Endothelial cell of umbilical vein (primary cell): ENCODE measurements at regions not wholly inside any gene's neighbourhood (a gene's known extent, or its start where the extent isn't known, plus 50 kb on each side); places are given as distances from the start of the nearest gene placed in this dataset.

ENCODE experiments used
- BruUV-seq: library from RNA; stranded (reverse); fragments of 400-500 nt; replicated peaks from 2 replicates; lab custom pipeline; 2021; lab: Mats Ljungman, UMichigan
- CTCF ChIA-PET: fragments of 300-600, 350-600 bp; sonication (Branson Sonifier 250); formaldehyde crosslinking; loops from one replicate; lab custom pipeline; 2021; ENCODE audit warnings: antibody characterized with exemption, inconsistent platforms; lab: Charles Lee
- POLR2A ChIA-PET: fragments of 300-600, 350-600 bp; sonication (Branson Sonifier 250); formaldehyde crosslinking; loops from one replicate; lab custom pipeline; 2021; ENCODE audit warnings: antibody characterized with exemption, inconsistent platforms; lab: Charles Lee
- DNase-seq: peaks from one replicate; pipeline ENCODE4 v3.0.0-alpha.2; 2011; ENCODE audit warnings: low read depth, low spot score
- FAIRE-seq: peaks from 2 replicates; lab custom pipeline; 2011; peaks lifted over from hg19 to GRCh38; lab: Jason Lieb, UNC
- H2AFZ ChIP-seq: 2 replicates; pipeline ENCODE4 v1.6.0; 2012; ENCODE audit warnings: low read depth, low read length, control low read depth, inconsistent platforms
- H3K27ac ChIP-seq: 2 replicates; pipeline ENCODE4 v1.5.1; 2011; ENCODE audit warnings: low read depth, mild to moderate bottlenecking, control low read depth, low read length, moderate library complexity; ENCODE audit not compliant: insufficient read depth
- H3K27me3 ChIP-seq, 2 experiments: 2 replicates each; pipeline versions ENCODE4 v1.6.0 to v1.6.1; 2011; ENCODE audit warnings: low read length in 2 of 2, mixed read lengths in 1 of 2; ENCODE audit not compliant: control insufficient read depth in 2 of 2, insufficient read depth in 2 of 2
- H3K36me3 ChIP-seq, 2 experiments: 2 replicates in 1 of 2; 3 replicates in 1 of 2; pipeline ENCODE4 v1.5.1; 2011; ENCODE audit warnings: low read length in 2 of 2, mild to moderate bottlenecking in 1 of 2, moderate library complexity in 1 of 2; ENCODE audit not compliant: control insufficient read depth in 2 of 2, insufficient read depth in 2 of 2; ENCODE audit errors: extremely low read depth in 1 of 2
- H3K4me1 ChIP-seq: 3 replicates; pipeline ENCODE4 v1.5.1; 2011; ENCODE audit warnings: mild to moderate bottlenecking, low read length; ENCODE audit not compliant: control insufficient read depth, insufficient read depth; ENCODE audit errors: extremely low read depth
- H3K4me2 ChIP-seq: 2 replicates; pipeline ENCODE4 v1.6.1; 2011; ENCODE audit warnings: low read length, control low read depth, mixed read lengths; ENCODE audit not compliant: insufficient read depth
- H3K4me3 ChIP-seq, 3 experiments: fragments of 200-600 bp in 1 of 3; sonication (generic), shearing (Covaris generic) in 1 of 3; replicated peaks in 1 of 3; 2 replicates each; pipeline ENCODE4 v1.5.1; 2011 to 2016; ENCODE audit warnings: control low read depth in 3 of 3, low read length in 3 of 3, mild to moderate bottlenecking in 2 of 3, inconsistent platforms in 1 of 3, low read depth in 1 of 3, moderate library complexity in 1 of 3; ENCODE audit not compliant: insufficient read depth in 1 of 3
- H3K79me2 ChIP-seq: 2 replicates; pipeline ENCODE4 v1.6.0; 2012; ENCODE audit warnings: low read length, inconsistent platforms; ENCODE audit not compliant: control insufficient read depth, insufficient read depth
- H3K9ac ChIP-seq: replicated peaks from 2 replicates; pipeline ENCODE3; 2011; ENCODE audit warnings: low read length, control low read depth; ENCODE audit not compliant: insufficient read depth; ENCODE audit errors: extremely low read depth
- H3K9me1 ChIP-seq: replicated peaks from 3 replicates; pipeline ENCODE4 v1.6.0; 2011; ENCODE audit warnings: mild to moderate bottlenecking, low read length; ENCODE audit not compliant: control insufficient read depth, insufficient read depth; ENCODE audit errors: extremely low read depth
- H3K9me3 ChIP-seq: replicated peaks from 2 replicates; pipeline ENCODE4 v1.5.1; 2012; ENCODE audit warnings: low read length, inconsistent platforms; ENCODE audit not compliant: control insufficient read depth, insufficient read depth
- H4K20me1 ChIP-seq: replicated peaks from 2 replicates; pipeline ENCODE3; 2011; ENCODE audit warnings: mild to moderate bottlenecking, low read length; ENCODE audit not compliant: control insufficient read depth, insufficient read depth; ENCODE audit errors: extremely low read depth
- EZH2 ChIP-seq: IDR thresholded peaks from 2 replicates; pipeline ENCODE4 v1.6.1; 2012; ENCODE audit warnings: borderline replicate concordance, low read depth, mild to moderate bottlenecking, moderate library complexity, low read length, inconsistent platforms; ENCODE audit not compliant: severe bottlenecking
- FOS ChIP-seq: IDR thresholded peaks from 2 replicates; pipeline ENCODE4 v1.6.1; 2011; ENCODE audit warnings: mild to moderate bottlenecking, low read length, moderate library complexity, borderline replicate concordance; ENCODE audit not compliant: insufficient read depth
- GATA2 ChIP-seq: IDR thresholded peaks from 2 replicates; pipeline ENCODE4 v1.7.0; 2011; ENCODE audit warnings: low read depth, mild to moderate bottlenecking, moderate library complexity, mixed read lengths, low read length; ENCODE audit not compliant: insufficient read length, insufficient read depth
- JUN ChIP-seq: IDR thresholded peaks from 2 replicates; pipeline ENCODE4 v1.6.1; 2011; ENCODE audit warnings: borderline replicate concordance, low read depth; ENCODE audit not compliant: insufficient read length, insufficient read depth
- MAX ChIP-seq: IDR thresholded peaks from 2 replicates; pipeline ENCODE4 v1.6.1; 2011; ENCODE audit not compliant: insufficient read depth, insufficient read length
- MYC ChIP-seq: IDR thresholded peaks from one replicate; pipeline ENCODE4 v1.6.1; 2011; ENCODE audit warnings: mild to moderate bottlenecking, low read depth, low read length
- POLR2A ChIP-seq: IDR thresholded peaks from 2 replicates; pipeline ENCODE4 v1.6.1; 2012; ENCODE audit warnings: low read depth, mild to moderate bottlenecking, control low read depth, low read length
- POLR2AphosphoS5 ChIP-seq: IDR thresholded peaks from 2 replicates; pipeline ENCODE4 v1.6.1; 2012; ENCODE audit warnings: low read depth, mild to moderate bottlenecking, control low read depth, low read length, moderate library complexity; ENCODE audit not compliant: insufficient read depth
- dilution Hi-C: fragments of 300-500 bp; cut with MboI; formaldehyde crosslinking; loops from one replicate; pipeline ENCODE4 v1.15.0; 2019; ENCODE audit warnings: low sequenced_read_pairs; ENCODE audit not compliant: extremely low pct_ligation_motif_present
- intact Hi-C: fragments of 100-400 bp; cut with micrococcal nuclease; formaldehyde crosslinking; loops from one replicate; pipeline ENCODE4 v1.10.0; 2022
- TF ChIP-seq, protein P1 (sequence below), 2 donors: IDR thresholded peaks; 1 replicate in 1 of 2; 2 replicates in 1 of 2; pipeline ENCODE4 v1.5.1; 2011; ENCODE audit warnings: low read length in 2 of 2, mild to moderate bottlenecking in 2 of 2, moderate library complexity in 2 of 2, control low read depth in 1 of 2, inconsistent platforms in 1 of 2, low read depth in 1 of 2; ENCODE audit not compliant: insufficient read depth in 1 of 2; ENCODE audit errors: extremely low read depth in 1 of 2

- Histone ChIP-seq H3K79me2 (no peaks in the 10 kb centered on the region), H3K4me3 (no peak overlapping the region), H4K20me1 (no peaks in the 10 kb centered on the region), H3K4me2 (no peak overlapping the region), H3K4me1 (no peaks in the 10 kb centered on the region), H3K36me3 (no peaks in the 10 kb centered on the region), H3K9me3 (no peaks in the 10 kb centered on the region), H3K27ac (no peak overlapping the region), H3K27me3 (no peaks in the 10 kb centered on the region), H2AFZ (no peak overlapping the region), H3K9me1 (no peaks in the 10 kb centered on the region), H3K9ac (no peak overlapping the region)
- no peak for TF ChIP-seq JUN
- TF ChIP-seq EZH2, result no peak
- TF ChIP-seq MAX, result no peak
- TF ChIP-seq POLR2AphosphoS5, result no peak
- FAIRE-seq (no peak), DNase-seq (no peak)
- intact Hi-C loops, result no loop called here
- CTCF ChIA-PET, result interaction anchor here (1.6 kb wide), 1 partner anchor 11 kb away, joined by 4 read pairs; no protein-coding TSS in a partner anchor
- dilution Hi-C loops, result loop anchor here (25.0 kb wide), 1 partner anchor 138 kb away; no protein-coding TSS in a partner anchor
- POLR2A ChIA-PET, result interaction anchor here (0.5 kb wide), 1 partner anchor 24 kb away, joined by 3 read pairs; no protein-coding TSS in a partner anchor
- BruUV-seq, result no TSS peak
These were observed 150.4 kb downstream of the MYLK4 start for GRCh38 chr6:2600363-2600762.

- FAIRE-seq (no peak), DNase-seq (no peak)
- no peaks in the 10 kb centered on the region for H3K36me3 ChIP-seq
- POLR2A ChIA-PET, result interaction anchor here (0.5 kb wide), 1 partner anchor 23 kb away, joined by 3 read pairs; no protein-coding TSS in a partner anchor
- no peaks in the 10 kb centered on the region for H4K20me1 ChIP-seq
- H3K9ac ChIP-seq, result no peak overlapping the region
- no peaks in the 10 kb centered on the region for H3K79me2 ChIP-seq
- no peak overlapping the region for H3K4me2 ChIP-seq
- H3K9me3 ChIP-seq, result no peaks in the 10 kb centered on the region
- BruUV-seq, result no TSS peak
- intact Hi-C loops, result no loop called here
- no peak overlapping the region for H3K4me3 ChIP-seq
- no peaks in the 10 kb centered on the region for H3K9me1 ChIP-seq
- CTCF ChIA-PET, result interaction anchor here (1.6 kb wide), 1 partner anchor 10 kb away, joined by 4 read pairs; no protein-coding TSS in a partner anchor
- TF ChIP-seq POLR2AphosphoS5, result no peak
- no peak for TF ChIP-seq JUN
- TF ChIP-seq MAX, result no peak
- no peak for TF ChIP-seq POLR2A
- TF ChIP-seq, protein P1, sequence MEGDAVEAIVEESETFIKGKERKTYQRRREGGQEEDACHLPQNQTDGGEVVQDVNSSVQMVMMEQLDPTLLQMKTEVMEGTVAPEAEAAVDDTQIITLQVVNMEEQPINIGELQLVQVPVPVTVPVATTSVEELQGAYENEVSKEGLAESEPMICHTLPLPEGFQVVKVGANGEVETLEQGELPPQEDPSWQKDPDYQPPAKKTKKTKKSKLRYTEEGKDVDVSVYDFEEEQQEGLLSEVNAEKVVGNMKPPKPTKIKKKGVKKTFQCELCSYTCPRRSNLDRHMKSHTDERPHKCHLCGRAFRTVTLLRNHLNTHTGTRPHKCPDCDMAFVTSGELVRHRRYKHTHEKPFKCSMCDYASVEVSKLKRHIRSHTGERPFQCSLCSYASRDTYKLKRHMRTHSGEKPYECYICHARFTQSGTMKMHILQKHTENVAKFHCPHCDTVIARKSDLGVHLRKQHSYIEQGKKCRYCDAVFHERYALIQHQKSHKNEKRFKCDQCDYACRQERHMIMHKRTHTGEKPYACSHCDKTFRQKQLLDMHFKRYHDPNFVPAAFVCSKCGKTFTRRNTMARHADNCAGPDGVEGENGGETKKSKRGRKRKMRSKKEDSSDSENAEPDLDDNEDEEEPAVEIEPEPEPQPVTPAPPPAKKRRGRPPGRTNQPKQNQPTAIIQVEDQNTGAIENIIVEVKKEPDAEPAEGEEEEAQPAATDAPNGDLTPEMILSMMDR (IDR thresholded peaks at IDR 0.05; ENCODE audit: extremely low read depth in 1 of 2, insufficient read depth in 1 of 2, low read depth in 1 of 2, low read length in 2 of 2), result no peak
- TF ChIP-seq FOS, result no peak
- no peak for TF ChIP-seq MYC
- no peak for TF ChIP-seq GATA2
- TF ChIP-seq EZH2, result no peak
- H3K27me3 ChIP-seq, result no peaks in the 10 kb centered on the region
- no peak overlapping the region for H2AFZ ChIP-seq
- H3K4me1 ChIP-seq, result no peaks in the 10 kb centered on the region
- dilution Hi-C loops, result loop anchor here (25.0 kb wide), 1 partner anchor 138 kb away; no protein-coding TSS in a partner anchor
- no peak overlapping the region for H3K27ac ChIP-seq
These were observed 150.9 kb downstream of the MYLK4 start for GRCh38 chr6:2599817-2600216.
